ENCODE measurements at regions not wholly inside any gene's neighbourhood (a gene's known extent, or its start where the extent isn't known, plus 50 kb on each side); places are given as distances from the start of the nearest gene placed in this dataset.

- no peak for TF ChIP-seq CTCF (IDR thresholded peaks at IDR 0.05)
- TF ChIP-seq POLR2AphosphoS5 (IDR thresholded peaks at IDR 0.05), result no peak
- TF ChIP-seq POLR2A (IDR thresholded peaks at IDR 0.05), result no peak
These were observed 192.1 kb upstream of the RGMB start for GRCh38 chr5:98581112-98581997.
